ENCODE measurements at regions not wholly inside any gene's neighbourhood (a gene's known extent, or its start where the extent isn't known, plus 50 kb on each side); places are given as distances from the start of the nearest gene placed in this dataset.

GRCh38 chr20:12409501-12409900 lies 491.8 kb downstream of the BTBD3 start:
- peaks cover 5% of the 10 kb centered on the region for H3K36me3 Mint-ChIP-seq (ENCODE audit: unreplicated experiment)
- no peak for TF ChIP-seq CTCF (IDR thresholded peaks at IDR 0.05; ENCODE audit: partially characterized antibody, unreplicated experiment)

GRCh38 chr20:12410783-12411182 lies 493.1 kb downstream of the BTBD3 start:
- no peak overlapping the region for H3K4me3 Mint-ChIP-seq (ENCODE audit: unreplicated experiment)
- no peak overlapping the region for H3K27ac Mint-ChIP-seq (ENCODE audit: unreplicated experiment)
- no peak for TF ChIP-seq CTCF (IDR thresholded peaks at IDR 0.05; ENCODE audit: partially characterized antibody, unreplicated experiment)
- no peaks in the 10 kb centered on the region for H3K9me3 Mint-ChIP-seq (ENCODE audit: unreplicated experiment)
- peaks cover 14% of the 10 kb centered on the region for H3K4me1 Mint-ChIP-seq (ENCODE audit: low read depth, unreplicated experiment)
- DNase-seq = no peak
- peaks cover 5% of the 10 kb centered on the region for H3K36me3 Mint-ChIP-seq (ENCODE audit: unreplicated experiment)
- H3K27me3 Mint-ChIP-seq (ENCODE audit: unreplicated experiment) = no peaks in the 10 kb centered on the region

More at GRCh38 chr20:12409501-12409900, 491.8 kb downstream of the BTBD3 start:
- Mint-ChIP-seq H3K9me3 (ENCODE audit: unreplicated experiment) (no peaks in the 10 kb centered on the region), H3K27ac (ENCODE audit: unreplicated experiment) (no peak overlapping the region), H3K4me3 (ENCODE audit: unreplicated experiment) (no peak overlapping the region), H3K4me1 (ENCODE audit: low read depth, unreplicated experiment) (peaks cover 9% of the 10 kb centered on the region), H3K27me3 (ENCODE audit: unreplicated experiment) (no peaks in the 10 kb centered on the region)
- DNase-seq = no peak

GRCh38 chr20:12411246-12411940 lies 493.7 kb downstream of the BTBD3 start:
- DNase-seq = no peak
- Mint-ChIP-seq H3K4me1 (ENCODE audit: low read depth, unreplicated experiment) (peaks cover 14% of the 10 kb centered on the region), H3K27me3 (ENCODE audit: unreplicated experiment) (no peaks in the 10 kb centered on the region), H3K4me3 (ENCODE audit: unreplicated experiment) (no peak overlapping the region), H3K27ac (ENCODE audit: unreplicated experiment) (no peak overlapping the region), H3K9me3 (ENCODE audit: unreplicated experiment) (no peaks in the 10 kb centered on the region), H3K36me3 (ENCODE audit: unreplicated experiment) (peaks cover 5% of the 10 kb centered on the region)
- TF ChIP-seq CTCF (IDR thresholded peaks at IDR 0.05; ENCODE audit: partially characterized antibody, unreplicated experiment) = no peak

GRCh38 chr20:12413116-12413515 lies 495.4 kb downstream of the BTBD3 start:
- no peak for DNase-seq
- H3K36me3 Mint-ChIP-seq (ENCODE audit: unreplicated experiment) = no peaks in the 10 kb centered on the region
- no peaks in the 10 kb centered on the region for H3K27me3 Mint-ChIP-seq (ENCODE audit: unreplicated experiment)
- peaks cover 14% of the 10 kb centered on the region for H3K4me1 Mint-ChIP-seq (ENCODE audit: low read depth, unreplicated experiment)
- no peak overlapping the region for H3K27ac Mint-ChIP-seq (ENCODE audit: unreplicated experiment)
- TF ChIP-seq CTCF (IDR thresholded peaks at IDR 0.05; ENCODE audit: partially characterized antibody, unreplicated experiment) = no peak
- no peaks in the 10 kb centered on the region for H3K9me3 Mint-ChIP-seq (ENCODE audit: unreplicated experiment)
- no peak overlapping the region for H3K4me3 Mint-ChIP-seq (ENCODE audit: unreplicated experiment)

GRCh38 chr20:12414446-12415274 lies 497.0 kb downstream of the BTBD3 start:
- no peak for TF ChIP-seq CTCF (IDR thresholded peaks at IDR 0.05; ENCODE audit: partially characterized antibody, unreplicated experiment)
- no peaks in the 10 kb centered on the region for H3K27me3 Mint-ChIP-seq (ENCODE audit: unreplicated experiment)
- H3K4me1 Mint-ChIP-seq (ENCODE audit: low read depth, unreplicated experiment) = peaks cover 14% of the 10 kb centered on the region
- no peaks in the 10 kb centered on the region for H3K36me3 Mint-ChIP-seq (ENCODE audit: unreplicated experiment)
- DNase-seq = no peak
- H3K9me3 Mint-ChIP-seq (ENCODE audit: unreplicated experiment) = peaks cover under 1% of the 10 kb centered on the region
- no peak overlapping the region for H3K4me3 Mint-ChIP-seq (ENCODE audit: unreplicated experiment)
- H3K27ac Mint-ChIP-seq (ENCODE audit: unreplicated experiment) = no peak overlapping the region
